MM.1S (cell line): ENCODE measurements at regions not wholly inside any gene's neighbourhood (a gene's known extent, or its start where the extent isn't known, plus 50 kb on each side); places are given as distances from the start of the nearest gene placed in this dataset.

Experiments used
- CTCF ChIP-seq: fragments of 300-600 bp; sonication (generic); IDR thresholded peaks from 2 replicates; pipeline ENCODE4 v1.5.1; 2016; ENCODE audit warnings: antibody characterized with exemption, low read length, mixed read lengths
- EZH2 ChIP-seq: fragments of 300-600 bp; sonication (generic); optimal IDR thresholded peaks from 2 replicates; pipeline ENCODE3; 2017; ENCODE audit warnings: low read depth, mild to moderate bottlenecking, antibody characterized with exemption, low read length, mixed read lengths
- EZH2phosphoT487 ChIP-seq: fragments of 300-600 bp; sonication (generic); IDR thresholded peaks from 2 replicates; pipeline ENCODE4 v1.6.1; 2018; ENCODE audit warnings: antibody characterized with exemption, low read length

- no peak for TF ChIP-seq CTCF
- TF ChIP-seq EZH2 = no peak
- TF ChIP-seq EZH2phosphoT487 = no peak
These were observed 412.5 kb downstream of the SHANK2 start for GRCh38 chr11:70839851-70840250.
